ENCODE measurements at regions not wholly inside any gene's neighbourhood (a gene's known extent, or its start where the extent isn't known, plus 50 kb on each side); places are given as distances from the start of the nearest gene placed in this dataset.

DNA sequence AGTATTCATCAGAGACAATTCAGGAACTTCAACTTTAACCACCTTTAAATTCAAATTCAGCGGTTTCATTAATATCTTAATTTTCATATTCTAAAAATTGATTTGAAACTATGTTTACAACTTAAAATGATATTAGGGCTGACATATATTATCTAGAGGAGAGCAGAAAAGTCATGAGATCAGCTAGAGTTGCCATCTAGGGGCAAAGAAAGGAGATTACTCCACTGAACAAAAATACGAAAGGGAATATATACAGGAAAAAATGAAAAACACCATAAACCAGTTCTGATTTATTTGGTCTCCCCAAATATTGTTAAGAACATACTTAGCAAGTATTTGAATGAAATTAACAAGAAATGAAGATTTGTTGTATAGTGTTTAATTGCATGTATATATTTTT is 946.3 kb downstream of the DTWD2 start:
- TF ChIP-seq, protein P1, sequence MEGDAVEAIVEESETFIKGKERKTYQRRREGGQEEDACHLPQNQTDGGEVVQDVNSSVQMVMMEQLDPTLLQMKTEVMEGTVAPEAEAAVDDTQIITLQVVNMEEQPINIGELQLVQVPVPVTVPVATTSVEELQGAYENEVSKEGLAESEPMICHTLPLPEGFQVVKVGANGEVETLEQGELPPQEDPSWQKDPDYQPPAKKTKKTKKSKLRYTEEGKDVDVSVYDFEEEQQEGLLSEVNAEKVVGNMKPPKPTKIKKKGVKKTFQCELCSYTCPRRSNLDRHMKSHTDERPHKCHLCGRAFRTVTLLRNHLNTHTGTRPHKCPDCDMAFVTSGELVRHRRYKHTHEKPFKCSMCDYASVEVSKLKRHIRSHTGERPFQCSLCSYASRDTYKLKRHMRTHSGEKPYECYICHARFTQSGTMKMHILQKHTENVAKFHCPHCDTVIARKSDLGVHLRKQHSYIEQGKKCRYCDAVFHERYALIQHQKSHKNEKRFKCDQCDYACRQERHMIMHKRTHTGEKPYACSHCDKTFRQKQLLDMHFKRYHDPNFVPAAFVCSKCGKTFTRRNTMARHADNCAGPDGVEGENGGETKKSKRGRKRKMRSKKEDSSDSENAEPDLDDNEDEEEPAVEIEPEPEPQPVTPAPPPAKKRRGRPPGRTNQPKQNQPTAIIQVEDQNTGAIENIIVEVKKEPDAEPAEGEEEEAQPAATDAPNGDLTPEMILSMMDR (IDR thresholded peaks at IDR 0.05; ENCODE audit: insufficient read depth, low read length, poor library complexity, severe bottlenecking): no peak
- no peaks in the 10 kb centered on the region for H3K36me3 ChIP-seq (ENCODE audit: control insufficient read depth, insufficient read depth, low read length)
- H3K27me3 ChIP-seq (ENCODE audit: control insufficient read depth, insufficient read depth, low read length): no peaks in the 10 kb centered on the region
- no peak for DNase-seq (ENCODE audit: low read depth)
- H3K4me3 ChIP-seq (ENCODE audit: low read depth, low read length): no peak overlapping the region

DNA sequence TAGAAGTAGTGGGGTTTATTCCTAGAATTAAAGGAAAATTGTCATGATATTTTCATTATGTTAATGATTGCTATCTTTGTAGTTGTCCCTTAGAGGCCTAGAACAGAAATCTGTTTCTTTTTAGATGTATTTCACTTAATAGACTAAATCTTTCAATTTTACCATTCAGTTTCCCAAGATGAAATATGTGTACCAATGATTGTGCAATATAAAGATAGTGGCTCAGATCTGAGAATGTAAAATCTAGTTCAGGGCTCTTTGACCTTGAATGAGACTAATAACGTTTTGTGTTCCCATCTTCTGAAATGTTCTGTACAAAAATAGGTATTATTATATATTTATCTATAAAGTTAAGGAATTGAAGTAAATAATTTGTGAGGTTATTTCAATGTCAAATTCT is 947.9 kb downstream of the DTWD2 start:
- no peaks in the 10 kb centered on the region for H3K36me3 ChIP-seq (ENCODE audit: control insufficient read depth, insufficient read depth, low read length)
- no peak for DNase-seq (ENCODE audit: low read depth)
- TF ChIP-seq, protein P1 (IDR thresholded peaks at IDR 0.05; ENCODE audit: insufficient read depth, low read length, poor library complexity, severe bottlenecking): no peak
- no peak overlapping the region for H3K4me3 ChIP-seq (ENCODE audit: low read depth, low read length)
- H3K27me3 ChIP-seq (ENCODE audit: control insufficient read depth, insufficient read depth, low read length): no peaks in the 10 kb centered on the region

DNA sequence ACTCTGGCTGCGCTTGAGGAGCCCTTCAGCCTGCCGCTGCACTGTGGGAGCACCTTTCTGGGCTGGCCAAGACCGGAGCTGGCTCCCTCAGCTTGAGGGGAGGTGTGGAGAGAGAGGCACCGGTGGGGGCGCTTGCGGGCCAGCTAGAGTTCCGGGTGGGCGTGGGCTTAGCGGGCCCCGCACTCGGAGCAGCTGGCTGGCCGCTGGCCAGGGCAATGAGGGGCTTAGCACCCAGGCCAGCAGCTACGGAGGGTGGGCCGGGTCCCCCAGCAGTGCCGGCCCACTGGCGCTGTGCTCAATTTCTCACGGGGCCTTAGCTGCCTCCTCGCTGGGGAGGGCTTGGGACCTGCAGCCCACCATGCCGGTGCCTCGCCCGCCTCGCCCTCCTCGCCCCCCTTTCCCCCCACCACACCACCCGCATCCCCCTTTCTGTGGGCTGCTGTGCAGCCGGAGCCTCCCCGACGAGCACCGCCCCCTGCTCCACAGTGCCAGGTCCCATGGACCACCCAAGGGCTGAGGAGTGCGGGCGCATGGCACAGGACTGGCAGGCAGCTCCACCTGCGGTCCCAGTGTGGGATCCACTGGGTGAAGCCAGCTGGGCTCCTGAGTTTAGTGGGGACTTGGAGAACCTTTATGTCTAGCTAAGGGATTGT is 954.5 kb downstream of the DTWD2 start:
- no peaks in the 10 kb centered on the region for H3K27me3 ChIP-seq (ENCODE audit: control insufficient read depth, insufficient read depth, low read length)
- TF ChIP-seq, protein P1 (IDR thresholded peaks at IDR 0.05; ENCODE audit: insufficient read depth, low read length, poor library complexity, severe bottlenecking): no peak
- H3K36me3 ChIP-seq (ENCODE audit: control insufficient read depth, insufficient read depth, low read length): no peaks in the 10 kb centered on the region
- no peak for DNase-seq (ENCODE audit: low read depth)
- H3K4me3 ChIP-seq (ENCODE audit: low read depth, low read length): no peak overlapping the region

DNA sequence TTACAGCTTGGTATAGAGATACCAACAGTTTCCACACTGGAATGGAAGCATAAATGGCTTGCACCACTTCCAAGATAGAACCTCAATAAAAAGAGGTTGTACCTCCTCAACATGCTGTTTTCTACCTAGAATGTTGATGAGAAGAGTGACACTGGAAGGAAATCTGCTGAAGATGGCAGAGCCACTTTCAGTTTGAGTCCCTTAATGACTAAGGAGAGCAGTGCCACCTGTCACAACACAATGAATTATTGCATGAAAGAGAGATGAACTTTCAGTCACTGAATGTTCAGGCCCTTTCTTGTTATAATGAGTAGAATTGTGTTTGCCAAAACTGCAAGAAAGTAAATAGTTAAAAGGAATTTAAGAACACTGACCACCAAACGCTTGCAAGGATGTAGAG is 958.5 kb downstream of the DTWD2 start:
- TF ChIP-seq, protein P1 (IDR thresholded peaks at IDR 0.05; ENCODE audit: insufficient read depth, low read length, poor library complexity, severe bottlenecking): no peak
- Histone ChIP-seq H3K27me3 (ENCODE audit: control insufficient read depth, insufficient read depth, low read length) (no peaks in the 10 kb centered on the region), H3K36me3 (ENCODE audit: control insufficient read depth, insufficient read depth, low read length) (no peaks in the 10 kb centered on the region), H3K4me3 (ENCODE audit: low read depth, low read length) (no peak overlapping the region)
- no peak for DNase-seq (ENCODE audit: low read depth)

DNA sequence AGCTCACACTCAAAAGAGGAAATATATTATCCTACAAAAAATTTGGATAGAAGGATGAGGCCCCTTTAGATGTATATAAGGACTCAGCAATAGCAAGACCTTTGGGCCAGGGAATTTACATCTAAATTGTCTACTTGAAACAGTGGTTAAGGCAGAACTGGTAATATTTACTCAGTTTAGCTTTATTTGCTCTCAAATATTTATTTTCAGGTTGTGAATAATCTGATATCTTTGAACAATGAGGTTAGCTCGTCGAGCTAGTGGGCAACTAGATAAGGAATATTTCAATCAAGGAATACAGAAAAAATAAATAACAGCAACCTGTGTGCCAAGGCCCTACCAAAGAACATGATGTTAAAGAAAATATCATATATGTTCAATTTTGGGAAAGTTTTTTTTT is 966.3 kb downstream of the DTWD2 start:
- Histone ChIP-seq H3K27me3 (ENCODE audit: control insufficient read depth, insufficient read depth, low read length) (no peaks in the 10 kb centered on the region), H3K4me3 (ENCODE audit: low read depth, low read length) (no peak overlapping the region), H3K36me3 (ENCODE audit: control insufficient read depth, insufficient read depth, low read length) (no peaks in the 10 kb centered on the region)
- no peak for DNase-seq (ENCODE audit: low read depth)
- TF ChIP-seq, protein P1 (IDR thresholded peaks at IDR 0.05; ENCODE audit: insufficient read depth, low read length, poor library complexity, severe bottlenecking): no peak

DNA sequence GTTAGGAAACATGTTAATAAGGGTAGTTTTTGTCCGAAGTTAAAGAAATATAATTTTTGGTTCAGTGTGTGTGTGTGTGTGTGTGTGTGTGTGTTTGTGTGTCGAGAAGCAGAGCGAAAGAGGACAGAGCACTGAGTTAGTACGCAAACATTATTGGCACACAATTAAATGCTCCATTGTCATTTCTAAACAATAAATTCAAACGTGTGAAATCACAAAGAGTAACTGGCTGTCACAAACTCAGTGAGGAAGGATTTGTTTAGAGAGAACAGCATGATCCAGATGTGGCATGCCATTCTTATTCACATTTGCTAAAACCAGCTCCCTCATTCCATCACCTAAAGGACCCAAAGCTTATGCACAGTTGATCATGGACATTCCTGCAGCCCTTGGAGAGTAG is 970.8 kb downstream of the DTWD2 start:
- no peaks in the 10 kb centered on the region for H3K27me3 ChIP-seq (ENCODE audit: control insufficient read depth, insufficient read depth, low read length)
- no peaks in the 10 kb centered on the region for H3K36me3 ChIP-seq (ENCODE audit: control insufficient read depth, insufficient read depth, low read length)
- DNase-seq (ENCODE audit: low read depth): no peak
- H3K4me3 ChIP-seq (ENCODE audit: low read depth, low read length): no peak overlapping the region
- TF ChIP-seq, protein P1 (IDR thresholded peaks at IDR 0.05; ENCODE audit: insufficient read depth, low read length, poor library complexity, severe bottlenecking): no peak

Measured in kidney epithelial cell (primary cell).